ENCODE measurements at regions not wholly inside any gene's neighbourhood (a gene's known extent, or its start where the extent isn't known, plus 50 kb on each side); places are given as distances from the start of the nearest gene placed in this dataset.

GRCh38 chr10:3415878-3416605 lies 243.5 kb upstream of the PITRM1 start:
- CTCF ChIA-PET = no interaction called here
- no peak overlapping the region for H3K18ac ChIP-seq (ENCODE audit: low read depth, low read length)
- H2BK20ac ChIP-seq (ENCODE audit: low read depth, low read length) = no peak overlapping the region
- H3K9me1 ChIP-seq (ENCODE audit: insufficient read depth, low read length) = peaks cover 3% of the 10 kb centered on the region; the same call in 1 of the 2 replicates
- H3K56ac ChIP-seq (ENCODE audit: extremely low read depth, insufficient read depth, low read length) = no peak overlapping the region
- H3K36me3 ChIP-seq (ENCODE audit: control insufficient read depth, insufficient read depth, low read length) = no peaks in the 10 kb centered on the region
- H3K23ac ChIP-seq (ENCODE audit: low read depth, low read length) = no peak overlapping the region
- no peak overlapping the region for H2BK15ac ChIP-seq (ENCODE audit: low read depth, low read length)
- no peaks in the 10 kb centered on the region for H3K79me1 ChIP-seq (ENCODE audit: low read depth in 1 of 2, low read length in 2 of 2)
- no peak overlapping the region for H4K8ac ChIP-seq (ENCODE audit: low read depth in 2 of 2, low read length in 2 of 2)
- no peak for ATAC-seq (ENCODE audit: low read depth)
- no peak overlapping the region for H3K4me2 ChIP-seq (ENCODE audit: low read depth, low read length)
- H4K20me1 ChIP-seq (ENCODE audit: insufficient read depth, low read length) = no peaks in the 10 kb centered on the region
- no peaks in the 10 kb centered on the region for H3K4me1 ChIP-seq (ENCODE audit: control insufficient read depth, insufficient read depth, low read length)
- H3K9ac ChIP-seq (ENCODE audit: low read depth, low read length) = no peak overlapping the region
- WGBS, 2 experiments (ENCODE audit: extremely low coverage in 2 of 2, insufficient read length in 1 of 2) = 64% methylated on average over 2 of the region's 17 CpGs; no CpG with 5 or more reads in 1 of the 2 experiments
- H2AK9ac ChIP-seq (replicated peaks; ENCODE audit: low read depth, low read length, poor library complexity) = no peak overlapping the region
- dilution Hi-C loops (cut with HindIII; ENCODE audit: low sequenced_read_pairs, unreplicated experiment) (no loop called here), intact Hi-C loops (cut with micrococcal nuclease) (no loop called here), in situ Hi-C loops (cut with MboI; ENCODE audit: low sequenced_read_pairs) (no loop called here)
- no peak overlapping the region for H4K91ac ChIP-seq (ENCODE audit: insufficient read depth, low read depth, low read length)
- H3K9me3 ChIP-seq (ENCODE audit: control insufficient read depth, insufficient read depth, low read length) = no peaks in the 10 kb centered on the region; the same call in 1 of the 2 replicates
- no peak overlapping the region for H3K4me3 ChIP-seq (ENCODE audit: insufficient read depth, low read depth, low read length)
- no TSS peak for BruUV-seq (replicated peaks)
- no peak overlapping the region for H4K5ac ChIP-seq (ENCODE audit: low read depth, low read length)
- H3K27ac ChIP-seq (ENCODE audit: insufficient read depth, low read length) = no peak overlapping the region
- H2AK5ac ChIP-seq (ENCODE audit: low read depth, low read length) = peak overlapping the region; percentile 26; the same call in 1 of the 2 replicates
- no peak overlapping the region for H2BK120ac ChIP-seq (ENCODE audit: low read depth, low read length)
- no peak overlapping the region for H3K14ac ChIP-seq (replicated peaks; ENCODE audit: low read depth, low read length)
- POLR2A ChIA-PET (ENCODE audit: unreplicated experiment) = no interaction called here
- H2AFZ ChIP-seq (replicated peaks; ENCODE audit: low read length, poor library complexity) = no peak overlapping the region
- no peak for DNase-seq
- H3K27me3 ChIP-seq (ENCODE audit: control insufficient read depth, insufficient read depth, low read length) = no peaks in the 10 kb centered on the region
- H3K4ac ChIP-seq (ENCODE audit: low read depth, low read length) = no peak overlapping the region; the same call in 1 of the 2 replicates
- TF ChIP-seq RFX5 (IDR thresholded peaks at IDR 0.05; ENCODE audit: low read depth, low read length) (no peak), CTCF (conservative IDR thresholded peaks at IDR 0.05; ENCODE audit: low read depth, low read length) (no peak), NFE2L2 (IDR thresholded peaks at IDR 0.05; ENCODE audit: low read depth, low read length) (no peak), POLR2A (IDR thresholded peaks at IDR 0.05; ENCODE audit: low read depth, low read length) (no peak), MAFK (IDR thresholded peaks at IDR 0.05; ENCODE audit: low read depth, low read length) (no peak)
- TF ChIP-seq, protein P1, sequence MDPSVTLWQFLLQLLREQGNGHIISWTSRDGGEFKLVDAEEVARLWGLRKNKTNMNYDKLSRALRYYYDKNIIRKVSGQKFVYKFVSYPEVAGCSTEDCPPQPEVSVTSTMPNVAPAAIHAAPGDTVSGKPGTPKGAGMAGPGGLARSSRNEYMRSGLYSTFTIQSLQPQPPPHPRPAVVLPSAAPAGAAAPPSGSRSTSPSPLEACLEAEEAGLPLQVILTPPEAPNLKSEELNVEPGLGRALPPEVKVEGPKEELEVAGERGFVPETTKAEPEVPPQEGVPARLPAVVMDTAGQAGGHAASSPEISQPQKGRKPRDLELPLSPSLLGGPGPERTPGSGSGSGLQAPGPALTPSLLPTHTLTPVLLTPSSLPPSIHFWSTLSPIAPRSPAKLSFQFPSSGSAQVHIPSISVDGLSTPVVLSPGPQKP (IDR thresholded peaks at IDR 0.05; ENCODE audit: borderline replicate concordance, low read depth, low read length) = no peak
- no peak overlapping the region for H2BK5ac ChIP-seq (ENCODE audit: low read depth, low read length, poor library complexity, severe bottlenecking)
